ENCODE measurements at regions not wholly inside any gene's neighbourhood (a gene's known extent, or its start where the extent isn't known, plus 50 kb on each side); places are given as distances from the start of the nearest gene placed in this dataset.
"Not testable (repeated sequence)": the region's sequence is repeated elsewhere in the genome, so short reads cannot be mapped to it uniquely, and the experiment has no call there.

DNA sequence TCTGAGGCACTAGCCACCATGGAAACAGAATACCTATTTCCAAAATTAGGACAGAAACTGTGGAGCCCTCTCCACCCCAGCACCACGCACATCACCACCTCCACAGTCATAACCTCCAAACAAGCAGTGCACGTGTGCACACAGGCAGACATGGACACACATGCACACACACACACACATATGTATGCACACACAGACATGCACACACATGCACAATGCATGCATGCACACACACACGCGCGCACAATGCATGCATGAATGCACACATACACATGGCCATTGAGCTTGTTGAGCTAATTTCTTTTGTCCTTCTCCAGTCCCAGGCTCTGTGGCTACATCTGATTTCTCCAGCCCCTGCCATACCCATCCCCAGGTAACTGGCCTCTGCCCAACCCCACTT is 161.6 kb upstream of the EPB41L3 start:
- H3K36me3 ChIP-seq (ENCODE audit: control insufficient read depth, insufficient read depth, low read length) = no peaks in the 10 kb centered on the region
- DNase-seq (ENCODE audit: low read depth) (no peak), FAIRE-seq (no peak)
- TF ChIP-seq, protein P1, sequence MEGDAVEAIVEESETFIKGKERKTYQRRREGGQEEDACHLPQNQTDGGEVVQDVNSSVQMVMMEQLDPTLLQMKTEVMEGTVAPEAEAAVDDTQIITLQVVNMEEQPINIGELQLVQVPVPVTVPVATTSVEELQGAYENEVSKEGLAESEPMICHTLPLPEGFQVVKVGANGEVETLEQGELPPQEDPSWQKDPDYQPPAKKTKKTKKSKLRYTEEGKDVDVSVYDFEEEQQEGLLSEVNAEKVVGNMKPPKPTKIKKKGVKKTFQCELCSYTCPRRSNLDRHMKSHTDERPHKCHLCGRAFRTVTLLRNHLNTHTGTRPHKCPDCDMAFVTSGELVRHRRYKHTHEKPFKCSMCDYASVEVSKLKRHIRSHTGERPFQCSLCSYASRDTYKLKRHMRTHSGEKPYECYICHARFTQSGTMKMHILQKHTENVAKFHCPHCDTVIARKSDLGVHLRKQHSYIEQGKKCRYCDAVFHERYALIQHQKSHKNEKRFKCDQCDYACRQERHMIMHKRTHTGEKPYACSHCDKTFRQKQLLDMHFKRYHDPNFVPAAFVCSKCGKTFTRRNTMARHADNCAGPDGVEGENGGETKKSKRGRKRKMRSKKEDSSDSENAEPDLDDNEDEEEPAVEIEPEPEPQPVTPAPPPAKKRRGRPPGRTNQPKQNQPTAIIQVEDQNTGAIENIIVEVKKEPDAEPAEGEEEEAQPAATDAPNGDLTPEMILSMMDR (IDR thresholded peaks at IDR 0.05; ENCODE audit: insufficient read depth, low read length, severe bottlenecking) = no peak
- H3K4me3 ChIP-seq (ENCODE audit: low read depth, low read length) = no peak overlapping the region
- H3K27me3 ChIP-seq (ENCODE audit: control insufficient read depth, insufficient read depth, low read length) = no peaks in the 10 kb centered on the region

DNA sequence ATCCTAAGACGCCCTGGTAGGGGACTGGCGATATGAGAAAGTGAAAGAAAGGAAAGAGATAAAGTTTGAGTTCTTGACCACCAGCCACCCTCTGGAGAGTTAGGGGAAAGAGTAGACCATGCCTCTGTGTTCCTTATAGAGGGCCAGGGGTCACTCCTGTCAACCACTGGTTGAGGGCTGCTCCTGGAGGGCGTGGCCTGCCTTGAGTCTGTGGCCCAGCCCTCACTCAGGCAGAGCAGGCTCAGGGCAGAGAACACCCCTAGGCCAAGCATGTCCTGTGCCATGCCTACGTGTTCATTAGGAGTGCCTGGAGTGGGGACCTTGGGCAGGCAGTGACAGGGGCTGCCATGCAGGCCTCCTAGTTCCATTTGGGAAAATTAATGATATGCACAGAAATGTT is 161.1 kb upstream of the EPB41L3 start:
- Histone ChIP-seq H3K36me3 (ENCODE audit: control insufficient read depth, insufficient read depth, low read length) (no peaks in the 10 kb centered on the region), H3K27me3 (ENCODE audit: control insufficient read depth, insufficient read depth, low read length) (no peaks in the 10 kb centered on the region), H3K4me3 (ENCODE audit: low read depth, low read length) (no peak overlapping the region)
- no peak for DNase-seq (ENCODE audit: low read depth)
- TF ChIP-seq, protein P1 (IDR thresholded peaks at IDR 0.05; ENCODE audit: insufficient read depth, low read length, severe bottlenecking) = no peak
- FAIRE-seq = no peak

DNA sequence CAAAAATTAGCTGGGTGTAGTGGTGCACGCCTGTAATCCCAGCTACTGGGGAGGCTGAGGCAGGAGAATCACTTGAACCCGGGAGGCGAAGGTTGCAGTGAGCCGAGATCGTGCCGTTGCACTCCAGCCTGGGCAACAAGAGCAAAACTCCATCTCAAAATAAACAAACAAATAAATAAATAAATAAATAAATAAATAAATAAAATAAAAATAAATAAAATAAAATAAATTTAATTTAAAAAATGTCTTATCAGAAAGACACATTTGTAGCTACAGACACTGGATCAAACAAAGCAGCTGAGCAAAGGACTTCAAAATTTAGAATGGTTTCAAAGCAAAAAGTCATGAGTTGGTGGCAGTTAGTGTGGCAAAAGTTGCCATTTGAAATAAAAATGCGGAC is 158.2 kb upstream of the EPB41L3 start:
- not testable (repeated sequence) for H3K4me3 ChIP-seq (ENCODE audit: low read depth, low read length); H3K36me3 ChIP-seq (ENCODE audit: control insufficient read depth, insufficient read depth, low read length); DNase-seq (ENCODE audit: low read depth); FAIRE-seq; H3K27me3 ChIP-seq (ENCODE audit: control insufficient read depth, insufficient read depth, low read length)

DNA sequence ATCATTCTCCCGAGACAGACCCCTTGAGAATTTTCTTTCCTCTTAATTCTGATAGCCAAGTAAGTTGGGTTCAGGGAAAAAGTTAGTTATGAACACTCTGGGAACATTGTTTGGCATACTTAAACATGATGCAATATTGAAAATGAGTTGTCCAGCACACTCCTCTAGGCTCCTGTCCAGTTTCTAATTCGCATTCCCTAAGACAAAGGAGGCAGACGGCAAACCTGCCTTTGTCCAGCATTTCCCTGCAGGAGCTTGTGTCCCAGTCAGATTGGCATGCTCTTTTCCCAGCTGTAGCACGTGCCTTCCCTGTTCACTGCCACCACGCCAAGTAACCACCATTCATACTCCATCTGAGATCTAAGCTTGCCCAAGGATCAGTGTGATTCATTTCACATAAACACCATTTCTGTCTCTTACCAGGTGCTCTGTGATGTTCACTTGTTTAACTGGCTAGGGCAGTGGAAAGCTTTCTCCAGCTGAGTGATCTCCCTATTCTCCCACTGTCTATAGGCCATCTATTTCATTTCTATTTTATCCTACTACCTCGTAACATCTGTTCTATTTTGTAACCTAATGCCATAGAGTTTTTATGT is 150.0 kb upstream of the EPB41L3 start:
- Histone ChIP-seq H3K4me3 (ENCODE audit: low read depth, low read length) (no peak overlapping the region), H3K27me3 (ENCODE audit: control insufficient read depth, insufficient read depth, low read length) (no peaks in the 10 kb centered on the region), H3K36me3 (ENCODE audit: control insufficient read depth, insufficient read depth, low read length) (no peaks in the 10 kb centered on the region)
- FAIRE-seq (no peak), DNase-seq (ENCODE audit: low read depth) (no peak)
- TF ChIP-seq, protein P1 (IDR thresholded peaks at IDR 0.05; ENCODE audit: insufficient read depth, low read length, severe bottlenecking) = no peak

DNA sequence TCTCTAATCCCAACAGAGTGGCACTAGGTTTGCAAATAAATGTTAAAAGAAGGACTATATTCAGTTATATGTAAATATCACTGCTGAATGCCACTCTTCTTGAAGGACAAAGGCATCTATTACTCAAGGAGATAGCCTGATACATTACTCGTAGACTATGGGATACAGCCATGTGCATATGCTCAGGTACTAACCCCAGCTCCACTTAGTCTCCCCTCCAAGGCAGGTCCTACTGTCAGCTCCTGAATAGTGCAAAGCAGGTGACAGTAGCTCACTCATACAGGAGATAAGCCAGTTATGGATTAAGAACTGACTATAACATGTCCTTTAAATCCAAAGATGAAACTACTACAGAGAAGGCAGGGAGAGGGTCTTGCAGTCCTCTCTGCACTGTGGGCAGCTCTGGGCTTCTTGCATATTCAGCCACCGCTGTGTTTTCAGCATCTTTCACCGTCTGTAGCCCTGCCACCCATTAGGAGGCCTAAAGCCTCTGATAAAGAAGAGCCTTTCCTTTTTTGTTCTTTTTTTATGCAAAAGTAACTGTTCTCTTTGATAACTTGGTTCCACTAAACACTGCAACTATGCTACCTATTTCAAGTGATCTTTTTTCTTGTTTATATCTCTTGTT is 135.1 kb upstream of the EPB41L3 start:
- Histone ChIP-seq H3K27me3 (ENCODE audit: control insufficient read depth, insufficient read depth, low read length) (no peaks in the 10 kb centered on the region), H3K36me3 (ENCODE audit: control insufficient read depth, insufficient read depth, low read length) (no peaks in the 10 kb centered on the region), H3K4me3 (ENCODE audit: low read depth, low read length) (no peak overlapping the region)
- TF ChIP-seq, protein P1 (IDR thresholded peaks at IDR 0.05; ENCODE audit: insufficient read depth, low read length, severe bottlenecking) = no peak
- DNase-seq (ENCODE audit: low read depth) (no peak), FAIRE-seq (no peak)

DNA sequence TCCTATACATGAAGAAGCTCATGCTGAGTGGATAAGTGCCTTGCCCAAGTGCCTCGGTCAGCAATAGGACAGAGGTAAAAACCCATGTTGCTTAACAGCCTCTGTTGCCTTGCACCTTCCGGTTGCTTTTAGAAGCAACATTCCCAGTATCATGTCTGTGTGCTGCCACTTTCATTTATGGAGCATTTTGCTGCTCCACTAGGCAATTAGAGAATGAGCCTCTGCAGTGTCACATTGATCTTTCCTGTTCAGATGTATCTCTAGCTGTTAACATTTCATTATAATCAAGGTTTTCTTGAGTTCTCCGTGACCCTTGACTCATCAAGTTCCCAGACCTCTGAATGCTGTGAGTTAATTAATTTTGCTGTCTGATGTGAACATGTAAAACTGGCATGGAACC is 134.5 kb upstream of the EPB41L3 start:
- H3K27me3 ChIP-seq (ENCODE audit: control insufficient read depth, insufficient read depth, low read length) = no peaks in the 10 kb centered on the region
- FAIRE-seq = no peak
- no peak overlapping the region for H3K4me3 ChIP-seq (ENCODE audit: low read depth, low read length)
- H3K36me3 ChIP-seq (ENCODE audit: control insufficient read depth, insufficient read depth, low read length) = no peaks in the 10 kb centered on the region
- no peak for DNase-seq (ENCODE audit: low read depth)
- TF ChIP-seq, protein P1 (IDR thresholded peaks at IDR 0.05; ENCODE audit: insufficient read depth, low read length, severe bottlenecking) = no peak
